Vagina (tissue), 2 donors: ENCODE measurements at regions not wholly inside any gene's neighbourhood (a gene's known extent, or its start where the extent isn't known, plus 50 kb on each side); places are given as distances from the start of the nearest gene placed in this dataset.

Experiments used
- DNase-seq, 2 donors: peaks; one replicate each; pipeline ENCODE4 v3.0.0-alpha.2; 2017; ENCODE audit errors: extremely low spot score in 2 of 2
- H3K27ac ChIP-seq: fragments of 200-600 bp; sonication (generic); one replicate; pipeline ENCODE4 v1.5.1; 2019
- H3K27me3 ChIP-seq: fragments of 200-600 bp; sonication (generic); one replicate; pipeline ENCODE4 v1.5.1; 2019
- H3K36me3 ChIP-seq, 2 donors: fragments of 200-600 bp; sonication (generic); one replicate each; pipeline ENCODE4 v1.5.1; 2017 to 2019
- H3K4me1 ChIP-seq: fragments of 200-600 bp; sonication (generic); one replicate; pipeline ENCODE4 v1.5.1; 2019
- H3K4me3 ChIP-seq, 2 donors: fragments of 200-600 bp; sonication (generic); 1 replicate in 1 of 2; 2 replicates in 1 of 2; pipeline ENCODE4 v1.5.1; 2016 to 2019
- H3K9me3 ChIP-seq: fragments of 200-600 bp; sonication (generic); one replicate; pipeline ENCODE4 v1.5.1; 2019
- CTCF ChIP-seq, 3 experiments: fragments of 450-650 bp in 2 of 3; fragments of 200-600 bp in 1 of 3; sonication (generic) in 1 of 3; IDR thresholded peaks; one replicate each; pipeline ENCODE4 v1.5.1; 2017 to 2019; ENCODE audit warnings: antibody characterized with exemption in 3 of 3, mild to moderate bottlenecking in 2 of 3, moderate library complexity in 2 of 3
- POLR2A ChIP-seq, 2 donors: fragments of 450-650 bp; IDR thresholded peaks; one replicate each; pipeline ENCODE4 v1.6.1; 2017; ENCODE audit warnings: antibody characterized with exemption in 2 of 2, mild to moderate bottlenecking in 2 of 2, moderate library complexity in 2 of 2
- POLR2AphosphoS5 ChIP-seq, 2 donors: sonication (generic); formaldehyde crosslinking; IDR thresholded peaks; one replicate each; pipeline ENCODE4 v1.9.0; 2017; ENCODE audit warnings: antibody characterized with exemption in 2 of 2, mild to moderate bottlenecking in 2 of 2, low read depth in 1 of 2; ENCODE audit not compliant: insufficient read depth in 1 of 2
- intact Hi-C: fragments of 100-400 bp; cut with DNase I; formaldehyde crosslinking; loops from one replicate; pipeline ENCODE4 v1.15.1; 2023

- Histone ChIP-seq H3K27ac (no peak overlapping the region), H3K36me3 (no peaks in the 10 kb centered on the region), H3K4me3 (no peak overlapping the region), H3K4me1 (no peaks in the 10 kb centered on the region), H3K27me3 (no peaks in the 10 kb centered on the region), H3K9me3 (no peaks in the 10 kb centered on the region)
- intact Hi-C loops, result no loop called here
- no peak for DNase-seq
- TF ChIP-seq POLR2AphosphoS5 (IDR thresholded peaks at IDR 0.05; ENCODE audit: insufficient read depth in 1 of 2, low read depth in 1 of 2) (no peak), CTCF (IDR thresholded peaks at IDR 0.05) (no peak), POLR2A (IDR thresholded peaks at IDR 0.05) (no peak)
Measured at GRCh38 chr14:55867311-55867710, 250.9 kb upstream of the PELI2 start.

DNA sequence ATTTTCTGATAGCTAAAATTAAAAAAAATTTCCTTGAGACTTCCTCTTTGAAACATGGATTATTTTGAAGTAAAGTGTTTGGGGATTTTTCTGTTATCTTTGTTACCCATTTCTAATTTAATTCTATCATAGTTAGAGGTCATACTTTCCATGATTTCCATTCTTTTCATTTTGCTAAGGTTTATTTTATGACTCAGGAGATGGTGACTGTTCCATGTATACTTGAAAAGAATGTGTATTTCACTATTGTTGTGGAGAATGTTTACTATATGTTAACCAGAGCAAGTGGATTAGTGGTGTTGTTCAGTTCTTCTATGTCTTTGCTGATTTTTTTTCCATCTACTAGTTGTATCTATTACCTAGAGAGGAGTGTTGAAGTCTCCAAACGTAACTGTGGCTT, 250.5 kb upstream of the PELI2 start:
- intact Hi-C loops, result no loop called here
- H3K4me1 ChIP-seq, result no peaks in the 10 kb centered on the region
- DNase-seq, result no peak
- H3K36me3 ChIP-seq, result no peaks in the 10 kb centered on the region
- H3K4me3 ChIP-seq, result no peak overlapping the region
- H3K9me3 ChIP-seq, result no peaks in the 10 kb centered on the region
- no peaks in the 10 kb centered on the region for H3K27me3 ChIP-seq
- no peak overlapping the region for H3K27ac ChIP-seq
- TF ChIP-seq CTCF (IDR thresholded peaks at IDR 0.05), result no peak
- no peak for TF ChIP-seq POLR2A (IDR thresholded peaks at IDR 0.05)
- TF ChIP-seq POLR2AphosphoS5 (IDR thresholded peaks at IDR 0.05; ENCODE audit: insufficient read depth in 1 of 2, low read depth in 1 of 2), result no peak

DNA sequence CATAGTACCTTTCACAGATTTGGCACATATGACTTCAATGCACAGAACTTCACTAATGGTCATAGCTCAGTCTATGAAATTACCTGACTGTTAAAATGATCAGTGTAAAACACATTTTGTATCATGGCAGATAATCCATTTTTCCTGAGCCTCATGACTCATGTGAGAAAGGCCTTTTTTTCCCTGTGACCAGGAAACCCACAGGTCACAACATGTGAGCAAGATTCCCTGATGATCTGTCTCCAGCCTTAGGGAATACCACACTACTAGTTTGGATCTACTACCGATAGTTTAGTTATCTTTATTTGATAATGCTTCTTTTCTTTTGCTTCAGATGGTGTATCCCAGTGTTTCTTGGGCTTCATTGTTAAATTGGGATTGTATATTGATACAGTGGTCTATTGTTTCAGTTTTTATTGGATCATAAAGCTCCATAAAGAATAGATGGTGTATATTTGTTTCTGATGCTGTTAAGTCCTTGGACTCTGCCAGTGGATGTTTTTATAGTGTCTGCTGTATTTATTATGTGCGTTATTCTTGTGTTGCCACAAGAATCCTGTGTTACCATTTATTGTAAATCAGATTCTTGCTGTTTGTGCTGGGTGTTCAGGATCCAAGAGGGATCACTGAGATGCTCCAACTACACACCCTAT, 248.7 kb upstream of the PELI2 start:
- no peaks in the 10 kb centered on the region for H3K4me1 ChIP-seq
- DNase-seq, result no peak
- no peaks in the 10 kb centered on the region for H3K36me3 ChIP-seq
- H3K27ac ChIP-seq, result no peak overlapping the region
- no peaks in the 10 kb centered on the region for H3K9me3 ChIP-seq
- intact Hi-C loops, result no loop called here
- TF ChIP-seq POLR2AphosphoS5 (IDR thresholded peaks at IDR 0.05; ENCODE audit: insufficient read depth in 1 of 2, low read depth in 1 of 2), result no peak
- no peaks in the 10 kb centered on the region for H3K27me3 ChIP-seq
- no peak overlapping the region for H3K4me3 ChIP-seq

DNA sequence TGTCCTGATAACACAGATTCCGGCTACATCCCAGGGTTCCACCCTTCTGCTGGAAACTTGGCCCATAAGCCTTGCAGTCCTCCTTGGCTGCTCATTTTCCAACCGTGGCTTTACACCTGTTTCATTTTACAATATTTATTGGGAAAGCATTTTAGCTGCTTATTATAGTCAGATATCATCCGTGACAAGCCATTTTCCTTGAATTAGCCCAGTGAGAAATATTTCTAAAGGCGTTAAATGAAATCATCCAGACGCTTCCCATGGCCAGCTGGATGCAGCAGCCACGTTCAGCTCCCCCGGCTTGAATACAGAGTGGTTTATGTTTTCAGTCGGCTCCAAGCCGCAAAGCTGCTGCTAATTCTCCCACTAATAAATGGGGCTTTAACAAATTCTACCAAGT, 245.0 kb upstream of the PELI2 start:
- Histone ChIP-seq H3K27ac (no peak overlapping the region), H3K4me3 (no peak overlapping the region), H3K4me1 (no peaks in the 10 kb centered on the region), H3K27me3 (no peaks in the 10 kb centered on the region), H3K9me3 (no peaks in the 10 kb centered on the region), H3K36me3 (no peaks in the 10 kb centered on the region)
- intact Hi-C loops, result no loop called here
- no peak for TF ChIP-seq POLR2A (IDR thresholded peaks at IDR 0.05)
- no peak for TF ChIP-seq CTCF (IDR thresholded peaks at IDR 0.05)
- TF ChIP-seq POLR2AphosphoS5 (IDR thresholded peaks at IDR 0.05; ENCODE audit: insufficient read depth in 1 of 2, low read depth in 1 of 2), result no peak
- no peak for DNase-seq

- Histone ChIP-seq H3K9me3 (no peaks in the 10 kb centered on the region), H3K36me3 (no peaks in the 10 kb centered on the region), H3K4me1 (no peaks in the 10 kb centered on the region), H3K4me3 (no peak overlapping the region), H3K27me3 (no peaks in the 10 kb centered on the region), H3K27ac (no peak overlapping the region)
- DNase-seq, result no peak
- intact Hi-C loops, result no loop called here
- TF ChIP-seq CTCF (IDR thresholded peaks at IDR 0.05), result no peak
- TF ChIP-seq POLR2AphosphoS5 (IDR thresholded peaks at IDR 0.05; ENCODE audit: insufficient read depth in 1 of 2, low read depth in 1 of 2), result no peak
- TF ChIP-seq POLR2A (IDR thresholded peaks at IDR 0.05), result no peak
Measured at GRCh38 chr14:55874785-55875184, 243.4 kb upstream of the PELI2 start.
